ENCODE measurements at regions not wholly inside any gene's neighbourhood (a gene's known extent, or its start where the extent isn't known, plus 50 kb on each side); places are given as distances from the start of the nearest gene placed in this dataset.
A peak's percentile ranks its signal among the peaks of the same experiment; 100 is the strongest.

GRCh38 chr1:69230208-69230607, 337.5 kb upstream of the LRRC7 start:
- Histone ChIP-seq H3K9ac (ENCODE audit: extremely low read depth, low read length, poor library complexity, severe bottlenecking) (no peak overlapping the region), H3K27ac (ENCODE audit: low read depth, low read length) (no peak overlapping the region), H3K27me3 (ENCODE audit: control insufficient read depth, insufficient read depth, low read length, poor library complexity, severe bottlenecking) (no peaks in the 10 kb centered on the region), H3K4me3 (ENCODE audit: low read length) (no peak overlapping the region), H3K36me3 (ENCODE audit: control insufficient read depth, insufficient read depth, low read length) (no peaks in the 10 kb centered on the region), H3K4me1 (ENCODE audit: control insufficient read depth, insufficient read depth, low read length) (no peaks in the 10 kb centered on the region), H3K9me3 (ENCODE audit: control insufficient read depth, low read length) (no peaks in the 10 kb centered on the region)
- no peak overlapping the region for H3K27ac Mint-ChIP-seq
- H3K4me3 Mint-ChIP-seq: no peak overlapping the region
- peaks cover 28% of the 10 kb centered on the region for H3K4me1 Mint-ChIP-seq
- no peaks in the 10 kb centered on the region for H3K36me3 Mint-ChIP-seq (ENCODE audit: low read depth)
- H3K9me3 Mint-ChIP-seq: no peaks in the 10 kb centered on the region
- TF ChIP-seq CTCF (conservative IDR thresholded peaks at IDR 0.05): no peak
- no peak for DNase-seq
- H3K27me3 Mint-ChIP-seq (ENCODE audit: insufficient read depth): no peaks in the 10 kb centered on the region

- Histone ChIP-seq H3K4me1 (ENCODE audit: control insufficient read depth, insufficient read depth, low read length) (no peaks in the 10 kb centered on the region), H3K27ac (ENCODE audit: low read depth, low read length) (no peak overlapping the region), H3K9ac (ENCODE audit: extremely low read depth, low read length, poor library complexity, severe bottlenecking) (no peak overlapping the region), H3K36me3 (ENCODE audit: control insufficient read depth, insufficient read depth, low read length) (no peaks in the 10 kb centered on the region), H3K4me3 (ENCODE audit: low read length) (no peak overlapping the region), H3K27me3 (ENCODE audit: control insufficient read depth, insufficient read depth, low read length, poor library complexity, severe bottlenecking) (no peaks in the 10 kb centered on the region), H3K9me3 (ENCODE audit: control insufficient read depth, low read length) (no peaks in the 10 kb centered on the region)
- Mint-ChIP-seq H3K4me1 (peaks cover 28% of the 10 kb centered on the region), H3K9me3 (no peaks in the 10 kb centered on the region), H3K4me3 (no peak overlapping the region), H3K27ac (no peak overlapping the region), H3K27me3 (ENCODE audit: insufficient read depth) (no peaks in the 10 kb centered on the region), H3K36me3 (ENCODE audit: low read depth) (no peaks in the 10 kb centered on the region)
- no peak for TF ChIP-seq CTCF (conservative IDR thresholded peaks at IDR 0.05)
- no peak for DNase-seq
These were observed 334.3 kb upstream of the LRRC7 start for GRCh38 chr1:69233463-69233862.

GRCh38 chr1:69244211-69244610, 323.5 kb upstream of the LRRC7 start:
- 0% methylated on average over 1 of the region's 1 CpG; no CpG with 5 or more reads in 1 of the 2 experiments for WGBS, 2 experiments (ENCODE audit: insufficient coverage in 1 of 2, insufficient read length in 1 of 2)
- Histone ChIP-seq H3K27ac (ENCODE audit: low read depth, low read length) (no peak overlapping the region), H3K4me3 (ENCODE audit: low read length) (peak overlapping the region; percentile 8), H3K4me1 (ENCODE audit: control insufficient read depth, insufficient read depth, low read length) (peaks cover 21% of the 10 kb centered on the region), H3K36me3 (ENCODE audit: control insufficient read depth, insufficient read depth, low read length) (no peaks in the 10 kb centered on the region), H3K9me3 (ENCODE audit: control insufficient read depth, low read length) (no peaks in the 10 kb centered on the region), H3K27me3 (ENCODE audit: control insufficient read depth, insufficient read depth, low read length, poor library complexity, severe bottlenecking) (no peaks in the 10 kb centered on the region), H3K9ac (ENCODE audit: extremely low read depth, low read length, poor library complexity, severe bottlenecking) (no peak overlapping the region)
- no peak overlapping the region for H3K27ac Mint-ChIP-seq
- no peaks in the 10 kb centered on the region for H3K27me3 Mint-ChIP-seq (ENCODE audit: insufficient read depth)
- peaks cover 38% of the 10 kb centered on the region for H3K4me1 Mint-ChIP-seq
- no peak overlapping the region for H3K4me3 Mint-ChIP-seq
- peak; percentile 84 for DNase-seq
- H3K36me3 Mint-ChIP-seq (ENCODE audit: low read depth): no peaks in the 10 kb centered on the region
- H3K9me3 Mint-ChIP-seq: no peaks in the 10 kb centered on the region
- TF ChIP-seq CTCF (conservative IDR thresholded peaks at IDR 0.05): peak; percentile 33

Data from endodermal cell (in vitro differentiated cells).